Astrocyte (in vitro differentiated cells and primary cell): ENCODE measurements at regions not wholly inside any gene's neighbourhood (a gene's known extent, or its start where the extent isn't known, plus 50 kb on each side); places are given as distances from the start of the nearest gene placed in this dataset.

Source experiments
- EZH2 ChIP-seq: IDR thresholded peaks from 2 replicates; pipeline ENCODE4 v1.6.1; 2012; ENCODE audit warnings: mild to moderate bottlenecking, low read length, inconsistent platforms; ENCODE audit not compliant: insufficient read depth
- TF ChIP-seq, protein P1 (sequence below): IDR thresholded peaks from 2 replicates; pipeline ENCODE4 v1.5.1; 2011; ENCODE audit warnings: low read depth, mild to moderate bottlenecking, inconsistent platforms, low read length, moderate library complexity; ENCODE audit not compliant: insufficient read depth

DNA sequence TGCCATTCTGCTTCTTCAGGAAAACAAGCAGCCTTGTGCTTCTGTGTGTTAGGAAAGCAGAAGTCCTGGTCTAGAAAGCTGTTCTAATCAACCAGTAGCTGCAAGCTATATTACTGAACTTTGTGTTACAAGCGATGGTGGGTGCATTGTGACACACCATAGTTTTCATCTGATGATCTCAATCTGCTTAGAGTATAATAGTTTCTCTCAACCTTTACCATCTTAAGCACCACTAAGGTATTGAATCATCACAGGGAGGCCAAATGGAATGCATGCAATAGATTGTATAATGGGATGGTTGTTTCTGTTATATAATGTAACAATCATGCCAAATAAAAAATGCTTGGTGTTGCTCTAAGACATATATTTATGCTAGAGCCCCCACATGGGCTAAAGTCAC, 771.7 kb downstream of the NOVA1 start:
- TF ChIP-seq, protein P1, sequence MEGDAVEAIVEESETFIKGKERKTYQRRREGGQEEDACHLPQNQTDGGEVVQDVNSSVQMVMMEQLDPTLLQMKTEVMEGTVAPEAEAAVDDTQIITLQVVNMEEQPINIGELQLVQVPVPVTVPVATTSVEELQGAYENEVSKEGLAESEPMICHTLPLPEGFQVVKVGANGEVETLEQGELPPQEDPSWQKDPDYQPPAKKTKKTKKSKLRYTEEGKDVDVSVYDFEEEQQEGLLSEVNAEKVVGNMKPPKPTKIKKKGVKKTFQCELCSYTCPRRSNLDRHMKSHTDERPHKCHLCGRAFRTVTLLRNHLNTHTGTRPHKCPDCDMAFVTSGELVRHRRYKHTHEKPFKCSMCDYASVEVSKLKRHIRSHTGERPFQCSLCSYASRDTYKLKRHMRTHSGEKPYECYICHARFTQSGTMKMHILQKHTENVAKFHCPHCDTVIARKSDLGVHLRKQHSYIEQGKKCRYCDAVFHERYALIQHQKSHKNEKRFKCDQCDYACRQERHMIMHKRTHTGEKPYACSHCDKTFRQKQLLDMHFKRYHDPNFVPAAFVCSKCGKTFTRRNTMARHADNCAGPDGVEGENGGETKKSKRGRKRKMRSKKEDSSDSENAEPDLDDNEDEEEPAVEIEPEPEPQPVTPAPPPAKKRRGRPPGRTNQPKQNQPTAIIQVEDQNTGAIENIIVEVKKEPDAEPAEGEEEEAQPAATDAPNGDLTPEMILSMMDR: no peak
- TF ChIP-seq EZH2: no peak
